Neural cell (in vitro differentiated cells): ENCODE measurements at regions not wholly inside any gene's neighbourhood (a gene's known extent, or its start where the extent isn't known, plus 50 kb on each side); places are given as distances from the start of the nearest gene placed in this dataset.

Experiments
- H2AFZ ChIP-seq: fragments of 200-600, 300-800 bp; sonication (generic), shearing (Covaris generic); 2 replicates; pipeline ENCODE4 v1.6.0; 2014; ENCODE audit warnings: low read depth, mild to moderate bottlenecking, antibody characterized with exemption, low read length, moderate library complexity
- H3F3A ChIP-seq: fragments of 200-600 bp; shearing (Covaris generic); 2 replicates; pipeline ENCODE4 v1.6.1; 2016; ENCODE audit warnings: mild to moderate bottlenecking, moderate library complexity, mixed read lengths, antibody characterized with exemption, low read length; ENCODE audit not compliant: insufficient read depth, poor library complexity, severe bottlenecking
- H3K27ac ChIP-seq: fragments of 200-600, 300-800 bp; sonication (generic), shearing (Covaris generic); 2 replicates; pipeline ENCODE4 v1.5.1; 2014; ENCODE audit warnings: mild to moderate bottlenecking, low read length, moderate library complexity
- H3K27me3 ChIP-seq: fragments of 300-800, 200-600 bp; sonication (generic), shearing (Covaris generic); 2 replicates; pipeline ENCODE4 v1.6.0; 2014; ENCODE audit warnings: mild to moderate bottlenecking, low read depth, low read length, moderate library complexity; ENCODE audit not compliant: insufficient read depth
- H3K36me3 ChIP-seq: fragments of 300-800, 200-600 bp; sonication (generic), shearing (Covaris generic); 2 replicates; pipeline ENCODE4 v1.5.1; 2014; ENCODE audit warnings: mild to moderate bottlenecking, antibody characterized with exemption, low read length, moderate library complexity; ENCODE audit not compliant: insufficient read depth
- H3K4me2 ChIP-seq: fragments of 300-800, 200-600 bp; sonication (generic), shearing (Covaris generic); 2 replicates; pipeline ENCODE4 v1.6.0; 2014; ENCODE audit warnings: mild to moderate bottlenecking, low read length
- H3K4me3 ChIP-seq: fragments of 300-800, 200-600 bp; sonication (generic), shearing (Covaris generic); 2 replicates; pipeline ENCODE4 v1.5.1; 2014; ENCODE audit warnings: mild to moderate bottlenecking, low read length, moderate library complexity
- H3K79me2 ChIP-seq: fragments of 200-600 bp; shearing (Covaris generic); replicated peaks from 2 replicates; pipeline ENCODE4 v1.6.0; 2014; ENCODE audit warnings: mild to moderate bottlenecking, low read length, moderate library complexity; ENCODE audit not compliant: insufficient read depth
- H3K9ac ChIP-seq: fragments of 300-800, 200-600 bp; sonication (generic), shearing (Covaris generic); 2 replicates; pipeline ENCODE4 v1.6.1; 2016; ENCODE audit warnings: mild to moderate bottlenecking, low read length, mixed read lengths
- H3K9me2 ChIP-seq: fragments of 200-600 bp; shearing (Covaris generic); 2 replicates; pipeline ENCODE4 v1.6.1; 2016; ENCODE audit warnings: mild to moderate bottlenecking, low read length, mixed read lengths; ENCODE audit not compliant: insufficient read depth
- H3K9me3 ChIP-seq: fragments of 200-600, 300-800 bp; sonication (generic), shearing (Covaris generic); 2 replicates; pipeline ENCODE4 v1.6.1; 2016; ENCODE audit warnings: mild to moderate bottlenecking, mixed run types, low read length, moderate library complexity, mixed read lengths
- H4K20me1 ChIP-seq: fragments of 200-600 bp; shearing (Covaris generic); 2 replicates; pipeline ENCODE4 v1.6.1; 2016; ENCODE audit warnings: mild to moderate bottlenecking, mixed run types; ENCODE audit not compliant: insufficient read depth
- EP300 ChIP-seq: fragments of 450-650 bp; conservative IDR thresholded peaks from 2 replicates; pipeline ENCODE4 v1.6.1; 2014; ENCODE audit warnings: antibody characterized with exemption, mild to moderate bottlenecking, moderate library complexity; ENCODE audit not compliant: poor library complexity, severe bottlenecking
- EZH2 ChIP-seq: fragments of 200-600, 300-800 bp; shearing (Covaris generic), sonication (generic); IDR thresholded peaks from 2 replicates; pipeline ENCODE4 v1.6.1; 2014; ENCODE audit warnings: antibody characterized with exemption, low read length, borderline replicate concordance, mild to moderate bottlenecking; ENCODE audit not compliant: insufficient read depth, poor library complexity, severe bottlenecking
- MXI1 ChIP-seq: fragments of 450-650 bp; conservative IDR thresholded peaks from 2 replicates; pipeline ENCODE4 v1.6.1; 2014; ENCODE audit warnings: antibody characterized with exemption, mild to moderate bottlenecking; ENCODE audit not compliant: poor library complexity, severe bottlenecking
- POLR2AphosphoS5 ChIP-seq: IDR thresholded peaks from 2 replicates; pipeline ENCODE4 v1.6.1; 2012
- RAD21 ChIP-seq: fragments of 450-650 bp; conservative IDR thresholded peaks from 2 replicates; pipeline ENCODE4 v1.6.1; 2014; ENCODE audit warnings: antibody characterized with exemption, mild to moderate bottlenecking, moderate library complexity
- SMC3 ChIP-seq: fragments of 450-650 bp; conservative IDR thresholded peaks from 2 replicates; pipeline ENCODE4 v1.6.1; 2014; ENCODE audit warnings: antibody characterized with exemption, mild to moderate bottlenecking, moderate library complexity; ENCODE audit not compliant: poor library complexity
- TAF1 ChIP-seq: IDR thresholded peaks from 2 replicates; pipeline ENCODE4 v1.6.1; 2012; ENCODE audit warnings: low read depth
- TF ChIP-seq, protein P1 (sequence below): IDR thresholded peaks from 2 replicates; pipeline ENCODE4 v1.6.1; 2012; ENCODE audit warnings: borderline replicate concordance
- TF ChIP-seq, protein P2 (sequence below): fragments of 450-650 bp; IDR thresholded peaks from 2 replicates; pipeline ENCODE4 v1.5.1; 2014; ENCODE audit warnings: antibody characterized with exemption, mild to moderate bottlenecking, moderate library complexity; ENCODE audit not compliant: poor library complexity, severe bottlenecking

DNA sequence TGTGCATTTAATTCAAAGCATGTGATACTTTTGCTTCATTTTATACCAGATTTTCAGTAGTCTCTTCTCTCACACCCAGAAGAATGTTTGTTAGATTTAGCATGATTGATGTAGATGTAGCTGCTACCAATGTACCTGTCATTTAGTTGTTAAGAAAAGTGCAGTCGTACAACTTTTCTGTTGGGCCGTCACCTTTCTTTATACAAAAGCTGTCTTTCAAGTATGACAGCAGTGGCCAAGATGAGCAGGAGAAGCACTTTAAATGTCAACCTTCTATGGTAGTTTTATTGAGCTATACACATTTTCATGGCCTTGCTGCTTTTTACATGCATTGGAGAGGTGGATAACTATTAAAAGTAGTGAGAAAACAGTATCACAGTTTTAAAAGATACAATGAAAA, 77.7 kb upstream of the PTPRD start:
- H4K20me1 ChIP-seq, result no peaks in the 10 kb centered on the region
- H2AFZ ChIP-seq, result no peak overlapping the region
- TF ChIP-seq POLR2AphosphoS5 (peak; percentile 85), EZH2 (no peak), TAF1 (no peak), RAD21 (no peak), EP300 (peak; percentile 98), SMC3 (no peak), MXI1 (no peak)
- TF ChIP-seq, protein P1, sequence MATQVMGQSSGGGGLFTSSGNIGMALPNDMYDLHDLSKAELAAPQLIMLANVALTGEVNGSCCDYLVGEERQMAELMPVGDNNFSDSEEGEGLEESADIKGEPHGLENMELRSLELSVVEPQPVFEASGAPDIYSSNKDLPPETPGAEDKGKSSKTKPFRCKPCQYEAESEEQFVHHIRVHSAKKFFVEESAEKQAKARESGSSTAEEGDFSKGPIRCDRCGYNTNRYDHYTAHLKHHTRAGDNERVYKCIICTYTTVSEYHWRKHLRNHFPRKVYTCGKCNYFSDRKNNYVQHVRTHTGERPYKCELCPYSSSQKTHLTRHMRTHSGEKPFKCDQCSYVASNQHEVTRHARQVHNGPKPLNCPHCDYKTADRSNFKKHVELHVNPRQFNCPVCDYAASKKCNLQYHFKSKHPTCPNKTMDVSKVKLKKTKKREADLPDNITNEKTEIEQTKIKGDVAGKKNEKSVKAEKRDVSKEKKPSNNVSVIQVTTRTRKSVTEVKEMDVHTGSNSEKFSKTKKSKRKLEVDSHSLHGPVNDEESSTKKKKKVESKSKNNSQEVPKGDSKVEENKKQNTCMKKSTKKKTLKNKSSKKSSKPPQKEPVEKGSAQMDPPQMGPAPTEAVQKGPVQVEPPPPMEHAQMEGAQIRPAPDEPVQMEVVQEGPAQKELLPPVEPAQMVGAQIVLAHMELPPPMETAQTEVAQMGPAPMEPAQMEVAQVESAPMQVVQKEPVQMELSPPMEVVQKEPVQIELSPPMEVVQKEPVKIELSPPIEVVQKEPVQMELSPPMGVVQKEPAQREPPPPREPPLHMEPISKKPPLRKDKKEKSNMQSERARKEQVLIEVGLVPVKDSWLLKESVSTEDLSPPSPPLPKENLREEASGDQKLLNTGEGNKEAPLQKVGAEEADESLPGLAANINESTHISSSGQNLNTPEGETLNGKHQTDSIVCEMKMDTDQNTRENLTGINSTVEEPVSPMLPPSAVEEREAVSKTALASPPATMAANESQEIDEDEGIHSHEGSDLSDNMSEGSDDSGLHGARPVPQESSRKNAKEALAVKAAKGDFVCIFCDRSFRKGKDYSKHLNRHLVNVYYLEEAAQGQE, result no peak
- TF ChIP-seq, protein P2, sequence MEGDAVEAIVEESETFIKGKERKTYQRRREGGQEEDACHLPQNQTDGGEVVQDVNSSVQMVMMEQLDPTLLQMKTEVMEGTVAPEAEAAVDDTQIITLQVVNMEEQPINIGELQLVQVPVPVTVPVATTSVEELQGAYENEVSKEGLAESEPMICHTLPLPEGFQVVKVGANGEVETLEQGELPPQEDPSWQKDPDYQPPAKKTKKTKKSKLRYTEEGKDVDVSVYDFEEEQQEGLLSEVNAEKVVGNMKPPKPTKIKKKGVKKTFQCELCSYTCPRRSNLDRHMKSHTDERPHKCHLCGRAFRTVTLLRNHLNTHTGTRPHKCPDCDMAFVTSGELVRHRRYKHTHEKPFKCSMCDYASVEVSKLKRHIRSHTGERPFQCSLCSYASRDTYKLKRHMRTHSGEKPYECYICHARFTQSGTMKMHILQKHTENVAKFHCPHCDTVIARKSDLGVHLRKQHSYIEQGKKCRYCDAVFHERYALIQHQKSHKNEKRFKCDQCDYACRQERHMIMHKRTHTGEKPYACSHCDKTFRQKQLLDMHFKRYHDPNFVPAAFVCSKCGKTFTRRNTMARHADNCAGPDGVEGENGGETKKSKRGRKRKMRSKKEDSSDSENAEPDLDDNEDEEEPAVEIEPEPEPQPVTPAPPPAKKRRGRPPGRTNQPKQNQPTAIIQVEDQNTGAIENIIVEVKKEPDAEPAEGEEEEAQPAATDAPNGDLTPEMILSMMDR, result no peak
- H3K27ac ChIP-seq, result peak overlapping the region; percentile 14
- peak overlapping the region; percentile 16 for H3K4me2 ChIP-seq
- H3F3A ChIP-seq, result no peaks in the 10 kb centered on the region
- H3K36me3 ChIP-seq, result no peaks in the 10 kb centered on the region
- H3K9me2 ChIP-seq, result no peaks in the 10 kb centered on the region
- H3K4me3 ChIP-seq, result no peak overlapping the region
- H3K27me3 ChIP-seq, result no peaks in the 10 kb centered on the region
- H3K9ac ChIP-seq, result no peak overlapping the region
- no peaks in the 10 kb centered on the region for H3K9me3 ChIP-seq
- no peaks in the 10 kb centered on the region for H3K79me2 ChIP-seq

DNA sequence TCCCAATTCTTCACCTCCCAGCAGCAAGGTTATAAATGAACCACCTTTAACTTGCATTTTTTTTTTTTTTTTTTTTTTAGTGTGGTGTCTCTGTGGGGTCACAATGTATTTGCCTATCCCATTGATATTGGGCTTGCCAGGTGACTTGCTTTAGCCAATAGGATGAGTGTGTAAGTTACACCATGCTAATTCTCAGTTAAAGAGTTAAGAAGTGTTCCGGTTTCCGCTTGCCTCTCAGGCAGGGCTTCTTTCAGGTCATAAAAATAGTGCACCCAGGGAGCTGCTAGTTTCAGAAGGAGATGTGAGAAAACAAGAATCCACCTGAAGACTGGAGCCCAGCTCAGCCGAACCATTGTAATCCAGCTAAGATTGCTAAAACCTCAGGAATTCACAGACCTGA, 84.2 kb upstream of the PTPRD start:
- no peak overlapping the region for H3K4me2 ChIP-seq
- no peak overlapping the region for H3K4me3 ChIP-seq
- no peaks in the 10 kb centered on the region for H4K20me1 ChIP-seq
- no peak overlapping the region for H3K9ac ChIP-seq
- H3F3A ChIP-seq, result no peaks in the 10 kb centered on the region
- H3K27me3 ChIP-seq, result no peaks in the 10 kb centered on the region
- H3K27ac ChIP-seq, result no peak overlapping the region
- H3K9me3 ChIP-seq, result no peaks in the 10 kb centered on the region
- no peaks in the 10 kb centered on the region for H3K36me3 ChIP-seq
- TF ChIP-seq, protein P1, result no peak
- TF ChIP-seq POLR2AphosphoS5, result no peak
- TF ChIP-seq MXI1, result no peak
- no peak for TF ChIP-seq EP300
- no peak for TF ChIP-seq RAD21
- TF ChIP-seq TAF1, result no peak
- TF ChIP-seq EZH2, result no peak
- TF ChIP-seq, protein P2, result no peak
- H3K79me2 ChIP-seq, result no peaks in the 10 kb centered on the region
- H3K9me2 ChIP-seq, result no peaks in the 10 kb centered on the region
- H2AFZ ChIP-seq, result no peak overlapping the region
